HG03064 (cell line): ENCODE measurements at regions not wholly inside any gene's neighbourhood (a gene's known extent, or its start where the extent isn't known, plus 50 kb on each side); places are given as distances from the start of the nearest gene placed in this dataset.

ENCODE experiments used
- ATAC-seq: cut with Tn5 transposase; IDR thresholded peaks from one replicate; pipeline ENCODE4 v1.9.1; 2021; ENCODE audit warnings: low read depth; ENCODE audit not compliant: unreplicated experiment

- ATAC-seq, result no peak
Observed at GRCh38 chr2:143905587-143905986, 614.3 kb downstream of the ZEB2 start.

- ATAC-seq, result no peak
Observed at GRCh38 chr2:143903172-143903856, 616.6 kb downstream of the ZEB2 start.

- no peak for ATAC-seq
Observed at GRCh38 chr2:143901185-143901842, 618.6 kb downstream of the ZEB2 start.

- no peak for ATAC-seq
Observed at GRCh38 chr2:143899987-143900386, 619.9 kb downstream of the ZEB2 start.

- ATAC-seq, result no peak
Observed at GRCh38 chr2:143893371-143893770, 626.5 kb downstream of the ZEB2 start.

- ATAC-seq, result no peak
Observed at GRCh38 chr2:143891879-143892308, 628.0 kb downstream of the ZEB2 start.

- no peak for ATAC-seq
Observed at GRCh38 chr2:143890798-143891197, 629.1 kb downstream of the ZEB2 start.

GRCh38 chr2:143889216-143889615, 630.7 kb downstream of the ZEB2 start:
- ATAC-seq, result no peak

GRCh38 chr2:143885461-143885860, 634.5 kb downstream of the ZEB2 start:
- ATAC-seq, result no peak

GRCh38 chr2:143881246-143881645, 638.7 kb downstream of the ZEB2 start:
- no peak for ATAC-seq

GRCh38 chr2:143877876-143878530, 641.9 kb downstream of the ZEB2 start:
- ATAC-seq, result no peak

- no peak for ATAC-seq
Observed at GRCh38 chr2:143877056-143877455, 642.9 kb downstream of the ZEB2 start.

GRCh38 chr2:143875295-143876233, 644.4 kb downstream of the ZEB2 start:
- ATAC-seq, result no peak

GRCh38 chr2:143873886-143874285, 646.0 kb downstream of the ZEB2 start:
- ATAC-seq, result no peak

GRCh38 chr2:143870696-143871095, 649.2 kb downstream of the ZEB2 start:
- no peak for ATAC-seq

GRCh38 chr2:143856978-143857377, 662.9 kb downstream of the ZEB2 start:
- no peak for ATAC-seq

GRCh38 chr2:143852759-143853158, 667.2 kb downstream of the ZEB2 start:
- no peak for ATAC-seq

GRCh38 chr2:143850084-143850483, 669.8 kb downstream of the ZEB2 start:
- ATAC-seq, result no peak

- no peak for ATAC-seq
Observed at GRCh38 chr2:143847257-143847656, 672.7 kb downstream of the ZEB2 start.

GRCh38 chr2:143844986-143845385, 674.9 kb downstream of the ZEB2 start:
- no peak for ATAC-seq

- no peak for ATAC-seq
Observed at GRCh38 chr2:143843686-143844085, 676.2 kb downstream of the ZEB2 start.
